RWPE2 (cell line): ENCODE measurements at regions not wholly inside any gene's neighbourhood (a gene's known extent, or its start where the extent isn't known, plus 50 kb on each side); places are given as distances from the start of the nearest gene placed in this dataset.

Experiments
- ATAC-seq: fragments of 200-7000 bp; cut with Tn5 transposase; 3 replicates; pipeline ENCODE4 v1.9.1; 2021; ENCODE audit warnings: low read depth
- DNase-seq: peaks from one replicate; pipeline ENCODE4 v3.0.0-alpha.2; 2020; ENCODE audit warnings: low spot score
- H3K27ac ChIP-seq: fragments of 450-650 bp; 2 replicates; pipeline ENCODE4 v1.5.1; 2017; ENCODE audit warnings: mild to moderate bottlenecking; ENCODE audit not compliant: poor library complexity, severe bottlenecking
- H3K27me3 ChIP-seq: fragments of 250-450 bp; sonication (Bioruptor Pico); 2 replicates; pipeline ENCODE4 v1.5.1; 2021; ENCODE audit warnings: mild to moderate bottlenecking, moderate library complexity; ENCODE audit not compliant: insufficient read depth, poor library complexity, severe bottlenecking
- H3K36me3 ChIP-seq: fragments of 250-450 bp; sonication (Bioruptor Pico); 2 replicates; pipeline ENCODE4 v1.5.1; 2020; ENCODE audit warnings: low read depth, mild to moderate bottlenecking, moderate library complexity
- H3K4me1 ChIP-seq: fragments of 250-450 bp; sonication (Bioruptor Pico); 2 replicates; pipeline ENCODE4 v1.5.1; 2021; ENCODE audit warnings: mild to moderate bottlenecking, moderate library complexity; ENCODE audit not compliant: insufficient read depth, poor library complexity, severe bottlenecking
- H3K4me3 ChIP-seq: fragments of 250-450 bp; sonication (Bioruptor Pico); 2 replicates; pipeline ENCODE4 v1.5.1; 2021; ENCODE audit warnings: mild to moderate bottlenecking, moderate library complexity; ENCODE audit not compliant: severe bottlenecking
- H3K9me3 ChIP-seq: fragments of 250-450 bp; sonication (Bioruptor Pico); 2 replicates; pipeline ENCODE4 v1.5.1; 2021; ENCODE audit warnings: mild to moderate bottlenecking, moderate library complexity; ENCODE audit not compliant: severe bottlenecking
- CTCF ChIP-seq: fragments of 450-650 bp; IDR thresholded peaks from one replicate; pipeline ENCODE4 v1.5.1; 2017; ENCODE audit warnings: mild to moderate bottlenecking, moderate library complexity; ENCODE audit not compliant: poor library complexity, severe bottlenecking

DNA sequence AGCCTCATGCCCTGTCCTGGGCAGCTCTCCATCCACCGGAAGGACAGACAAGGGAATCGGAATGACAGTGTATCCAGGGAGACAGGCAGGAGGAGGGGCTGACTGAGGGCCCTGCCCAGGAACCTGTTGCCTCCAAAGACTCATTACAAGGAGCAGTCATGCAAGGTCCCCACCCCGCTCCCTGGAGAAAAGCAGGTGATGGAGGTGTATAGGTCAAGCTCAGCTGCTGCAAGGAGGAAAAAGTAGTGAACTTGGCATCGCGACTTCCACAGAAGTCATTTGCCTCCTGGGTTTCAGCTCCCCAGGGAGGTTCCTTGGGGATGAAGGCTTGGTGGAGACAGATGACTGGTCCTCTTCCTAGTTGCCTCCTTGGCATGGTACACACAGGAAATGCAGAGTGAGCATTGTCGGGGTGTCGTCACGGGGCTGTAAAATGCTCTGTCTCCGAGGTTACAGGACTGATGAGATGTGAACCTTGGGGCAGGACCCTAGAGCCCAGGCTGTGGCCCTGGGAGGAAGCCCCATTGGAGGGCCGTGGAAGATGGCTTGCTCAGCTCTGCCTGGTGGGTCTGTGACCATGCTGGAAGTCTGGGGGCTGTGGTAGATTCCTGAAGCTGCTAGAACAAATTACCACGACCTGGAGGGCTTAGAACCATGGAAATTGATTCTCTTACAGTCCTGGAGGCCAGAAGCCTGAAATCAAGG lies 219.6 kb upstream of the C1orf174 start:
- ATAC-seq (no peak), DNase-seq (peak; percentile 18)
- no peak overlapping the region for H3K27ac ChIP-seq
- TF ChIP-seq CTCF, result no peak
- no peaks in the 10 kb centered on the region for H3K36me3 ChIP-seq
- no peaks in the 10 kb centered on the region for H3K9me3 ChIP-seq
- H3K4me3 ChIP-seq, result no peak overlapping the region
- no peaks in the 10 kb centered on the region for H3K27me3 ChIP-seq
- no peaks in the 10 kb centered on the region for H3K4me1 ChIP-seq

GRCh38 chr1:4120557-4121292 lies 220.7 kb upstream of the C1orf174 start:
- H3K4me1 ChIP-seq, result no peaks in the 10 kb centered on the region
- no peak for ATAC-seq
- no peak overlapping the region for H3K27ac ChIP-seq
- no peak for DNase-seq
- no peak for TF ChIP-seq CTCF
- no peak overlapping the region for H3K4me3 ChIP-seq
- no peaks in the 10 kb centered on the region for H3K36me3 ChIP-seq
- no peaks in the 10 kb centered on the region for H3K27me3 ChIP-seq
- H3K9me3 ChIP-seq, result no peaks in the 10 kb centered on the region

- no peak for DNase-seq
- no peak for ATAC-seq
- Histone ChIP-seq H3K27ac (no peak overlapping the region), H3K4me1 (no peaks in the 10 kb centered on the region), H3K36me3 (no peaks in the 10 kb centered on the region), H3K4me3 (no peak overlapping the region), H3K9me3 (no peaks in the 10 kb centered on the region), H3K27me3 (no peaks in the 10 kb centered on the region)
- TF ChIP-seq CTCF, result no peak
Measured at GRCh38 chr1:4121293-4121684, 221.2 kb upstream of the C1orf174 start.

DNA sequence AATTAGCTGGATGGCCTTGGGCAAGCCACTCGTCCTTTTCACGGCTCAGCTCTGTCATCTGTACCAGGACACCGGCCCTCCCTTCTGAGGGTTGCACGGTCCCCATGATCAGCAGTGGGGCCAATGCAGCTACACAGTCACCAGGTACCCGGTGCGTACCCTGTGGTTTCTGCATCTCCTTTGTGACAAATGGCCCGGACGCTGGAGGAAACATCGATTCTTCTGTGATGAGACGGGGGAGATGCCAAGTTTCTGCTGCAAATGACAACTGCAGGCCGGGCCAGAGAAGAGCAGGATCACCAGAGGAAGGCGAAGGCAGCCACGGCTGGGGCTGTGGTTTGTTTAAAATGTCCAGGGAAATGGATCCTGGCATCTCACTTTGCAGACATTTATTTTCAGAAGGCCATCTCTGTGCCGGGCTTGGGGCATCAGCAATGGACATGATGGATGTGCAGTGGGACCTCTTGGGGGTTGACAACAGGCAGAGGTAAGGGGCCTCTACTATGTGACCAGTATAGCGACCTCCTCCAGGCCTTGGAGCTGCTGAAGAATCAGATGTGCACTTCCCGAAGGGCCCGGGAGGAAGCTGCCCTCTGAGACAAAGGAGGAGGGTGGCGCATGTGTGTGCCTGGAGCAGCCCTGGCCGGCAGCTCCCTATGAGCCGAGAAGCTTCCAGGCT lies 221.9 kb upstream of the C1orf174 start:
- TF ChIP-seq CTCF, result no peak
- no peaks in the 10 kb centered on the region for H3K27me3 ChIP-seq
- no peak for ATAC-seq

More for the DNA sequence above, 221.9 kb upstream of the C1orf174 start:
- Histone ChIP-seq H3K9me3 (no peaks in the 10 kb centered on the region), H3K4me3 (no peak overlapping the region), H3K4me1 (no peaks in the 10 kb centered on the region), H3K27ac (no peak overlapping the region), H3K36me3 (no peaks in the 10 kb centered on the region)
- DNase-seq, result no peak
